Sigmoid colon (tissue), 6 donors: ENCODE measurements at regions not wholly inside any gene's neighbourhood (a gene's known extent, or its start where the extent isn't known, plus 50 kb on each side); places are given as distances from the start of the nearest gene placed in this dataset.

Experiments
- DNase-seq: peaks from one replicate; pipeline ENCODE4 v3.0.0-alpha.2; 2019
- H3K27ac ChIP-seq, 4 donors: fragments of 200-600 bp; sonication (generic); one replicate each; pipeline ENCODE4 v1.5.1; 2016 to 2019; ENCODE audit warnings: mild to moderate bottlenecking in 1 of 4
- H3K27me3 ChIP-seq, 3 donors: fragments of 200-600 bp; sonication (generic); one replicate each; pipeline ENCODE4 v1.5.1; 2019; ENCODE audit warnings: mild to moderate bottlenecking in 1 of 3
- H3K36me3 ChIP-seq, 4 donors: fragments of 200-600 bp; sonication (generic); one replicate each; pipeline ENCODE4 v1.5.1; 2016 to 2019
- H3K4me1 ChIP-seq, 4 donors: fragments of 200-600 bp; sonication (generic); one replicate each; pipeline ENCODE4 v1.5.1; 2017 to 2019
- H3K4me3 ChIP-seq, 4 donors: fragments of 200-600 bp; sonication (generic); one replicate each; pipeline ENCODE4 v1.5.1; 2017 to 2019; ENCODE audit warnings: mild to moderate bottlenecking in 2 of 4, moderate library complexity in 1 of 4
- H3K9me3 ChIP-seq, 4 donors: fragments of 200-600 bp in 3 of 4; sonication (generic) in 3 of 4; one replicate each; pipeline versions ENCODE4 v1.5.1 to v1.6.1; 2013 to 2019
- EP300 ChIP-seq, 4 donors: sonication (generic); formaldehyde crosslinking; IDR thresholded peaks; one replicate each; pipeline ENCODE4 v1.6.1; 2017; ENCODE audit warnings: antibody characterized with exemption in 4 of 4
- POLR2A ChIP-seq, 2 donors: fragments of 450-650 bp; IDR thresholded peaks; one replicate each; pipeline ENCODE4 v1.6.1; 2016; ENCODE audit warnings: antibody characterized with exemption in 2 of 2, mild to moderate bottlenecking in 2 of 2, moderate library complexity in 2 of 2
- POLR2AphosphoS5 ChIP-seq, 4 donors: sonication (generic); formaldehyde crosslinking; IDR thresholded peaks; one replicate each; pipeline ENCODE4 v1.6.1; 2017; ENCODE audit warnings: antibody characterized with exemption in 4 of 4
- WGBS, 2 donors: extraction: QIAGEN DNeasy Blood & Tissue Kit; methylation state at CpG; one replicate each; pipeline ENCODE4 v1.1.7; 2013; 5-methylcytosine and 5-hydroxymethylcytosine counted together
- intact Hi-C: fragments of 100-400 bp; cut with DNase I; formaldehyde crosslinking; loops from one replicate; pipeline ENCODE4 v1.15.1; 2023
- TF ChIP-seq, protein P1 (sequence below), 4 experiments: fragments of 450-650 bp in 3 of 4; fragments of 200-600 bp in 1 of 4; IDR thresholded peaks; one replicate each; pipeline ENCODE4 v1.5.1; 2016 to 2019; ENCODE audit warnings: antibody characterized with exemption in 4 of 4, mild to moderate bottlenecking in 3 of 4, moderate library complexity in 2 of 4
- donor health status: healthy with polysubstance abuse.
- donor health status: healthy.

DNA sequence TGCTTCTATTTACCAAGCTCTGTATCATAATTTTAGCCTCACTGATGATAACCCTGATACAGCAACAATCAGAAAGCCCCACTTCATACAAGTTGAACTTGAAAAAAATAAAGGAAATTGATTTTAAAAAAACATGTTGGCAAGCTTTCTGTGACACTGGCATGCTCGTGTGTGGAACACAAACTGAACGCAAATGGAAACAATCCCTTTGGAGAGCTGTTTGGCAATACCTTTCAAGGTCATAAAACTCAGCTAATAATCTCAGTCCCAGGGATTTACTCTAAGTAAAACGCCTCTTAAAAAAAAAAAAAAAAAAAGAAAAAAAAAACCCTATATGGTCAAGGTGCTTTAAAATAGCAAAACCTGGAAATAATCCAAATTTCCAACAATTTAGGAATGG lies 166.7 kb upstream of the BCL6 start:
- 29 to 57% methylated on average over 3 of the region's 3 CpGs for WGBS, 2 donors
- DNase-seq, result no peak
- H3K4me1 ChIP-seq, result peaks cover 0 to 45% (median 42%) of the 10 kb centered on the region in 4 donors
- H3K27ac ChIP-seq, result peak overlapping the region in 2 of 4 donors; percentile 65 to 73
- H3K4me3 ChIP-seq, result no peak overlapping the region
- TF ChIP-seq EP300 (IDR thresholded peaks at IDR 0.05) (no peak), POLR2AphosphoS5 (IDR thresholded peaks at IDR 0.05) (peak in 2 of 4 donors; percentile 18 to 31)
- H3K9me3 ChIP-seq, result no peaks in the 10 kb centered on the region
- intact Hi-C loops, result loop anchor here (5.0 to 10.0 kb wide), 4 partner anchors 127 to 243 kb away; partner anchors contain the start of gene LPP
- no peaks in the 10 kb centered on the region for H3K27me3 ChIP-seq
- no peaks in the 10 kb centered on the region for H3K36me3 ChIP-seq

DNA sequence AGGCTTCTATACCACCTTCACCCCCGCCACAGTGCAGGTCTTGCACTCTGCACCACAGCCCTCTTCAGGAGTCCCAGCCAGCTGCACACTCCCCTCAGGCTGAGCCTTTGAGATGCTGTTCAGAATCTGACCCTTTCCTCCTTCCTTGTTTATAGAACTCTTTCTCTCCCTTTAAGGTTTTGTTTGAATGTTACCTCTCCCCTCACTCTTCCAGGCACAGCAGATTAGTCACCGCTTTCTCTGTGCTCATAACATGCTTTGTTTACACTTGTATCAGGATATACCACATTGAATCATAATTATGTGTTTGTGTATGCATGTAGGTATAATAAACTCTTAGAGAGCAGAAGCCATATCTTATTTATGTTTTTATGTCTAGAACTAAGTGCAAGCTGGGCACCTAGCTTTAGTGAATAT lies 168.4 kb upstream of the BCL6 start:
- peaks cover 0 to 47% (median 42%) of the 10 kb centered on the region in 4 donors for H3K4me1 ChIP-seq
- no peak for TF ChIP-seq EP300 (IDR thresholded peaks at IDR 0.05)
- TF ChIP-seq, protein P1, sequence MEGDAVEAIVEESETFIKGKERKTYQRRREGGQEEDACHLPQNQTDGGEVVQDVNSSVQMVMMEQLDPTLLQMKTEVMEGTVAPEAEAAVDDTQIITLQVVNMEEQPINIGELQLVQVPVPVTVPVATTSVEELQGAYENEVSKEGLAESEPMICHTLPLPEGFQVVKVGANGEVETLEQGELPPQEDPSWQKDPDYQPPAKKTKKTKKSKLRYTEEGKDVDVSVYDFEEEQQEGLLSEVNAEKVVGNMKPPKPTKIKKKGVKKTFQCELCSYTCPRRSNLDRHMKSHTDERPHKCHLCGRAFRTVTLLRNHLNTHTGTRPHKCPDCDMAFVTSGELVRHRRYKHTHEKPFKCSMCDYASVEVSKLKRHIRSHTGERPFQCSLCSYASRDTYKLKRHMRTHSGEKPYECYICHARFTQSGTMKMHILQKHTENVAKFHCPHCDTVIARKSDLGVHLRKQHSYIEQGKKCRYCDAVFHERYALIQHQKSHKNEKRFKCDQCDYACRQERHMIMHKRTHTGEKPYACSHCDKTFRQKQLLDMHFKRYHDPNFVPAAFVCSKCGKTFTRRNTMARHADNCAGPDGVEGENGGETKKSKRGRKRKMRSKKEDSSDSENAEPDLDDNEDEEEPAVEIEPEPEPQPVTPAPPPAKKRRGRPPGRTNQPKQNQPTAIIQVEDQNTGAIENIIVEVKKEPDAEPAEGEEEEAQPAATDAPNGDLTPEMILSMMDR (IDR thresholded peaks at IDR 0.05), result no peak
- TF ChIP-seq POLR2AphosphoS5 (IDR thresholded peaks at IDR 0.05), result no peak
- no peak for TF ChIP-seq POLR2A (IDR thresholded peaks at IDR 0.05)
- H3K27me3 ChIP-seq, result no peaks in the 10 kb centered on the region
- no peaks in the 10 kb centered on the region for H3K9me3 ChIP-seq
- intact Hi-C loops, result loop anchor here (5.0 to 10.0 kb wide), 4 partner anchors 129 to 241 kb away; partner anchors contain the start of gene LPP
- H3K36me3 ChIP-seq, result no peaks in the 10 kb centered on the region
- no peak for DNase-seq
- H3K4me3 ChIP-seq, result no peak overlapping the region
- peak overlapping the region; percentile 13 to 73 (median 53) for H3K27ac ChIP-seq
- WGBS, 2 donors, result 36 to 68% methylated on average over 2 of the region's 2 CpGs

DNA sequence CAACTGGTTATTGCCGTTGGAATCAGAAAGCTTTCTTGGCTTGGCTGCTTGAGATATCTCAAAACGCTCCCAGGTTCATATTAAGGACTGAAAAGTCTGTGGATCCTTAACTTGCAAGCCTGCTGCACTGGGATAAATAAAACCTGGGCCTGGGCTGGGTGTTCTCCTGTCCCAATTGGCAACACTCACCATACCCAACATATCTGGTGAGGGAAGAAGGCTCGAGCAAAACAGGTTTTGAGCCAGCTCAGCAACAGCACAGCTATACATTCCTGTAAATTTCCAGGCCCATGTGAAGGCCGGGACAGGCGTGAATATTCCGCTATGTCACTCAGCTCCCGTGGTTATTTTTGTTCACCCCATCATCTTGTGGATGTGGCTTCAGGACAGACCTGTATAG lies 169.0 kb upstream of the BCL6 start:
- Histone ChIP-seq H3K36me3 (no peaks in the 10 kb centered on the region), H3K4me3 (no peak overlapping the region), H3K27me3 (no peaks in the 10 kb centered on the region), H3K27ac (peak overlapping the region in 3 of 4 donors; percentile 41 to 73 (median 65)), H3K9me3 (no peaks in the 10 kb centered on the region), H3K4me1 (peaks cover 0 to 47% (median 42%) of the 10 kb centered on the region in 4 donors)
- TF ChIP-seq EP300 (IDR thresholded peaks at IDR 0.05), result peak in 1 of 4 donors; percentile 9
- TF ChIP-seq POLR2AphosphoS5 (IDR thresholded peaks at IDR 0.05), result peak in 1 of 4 donors; percentile 8
- TF ChIP-seq, protein P1 (IDR thresholded peaks at IDR 0.05), result no peak
- intact Hi-C loops, result loop anchor here (5.0 to 10.0 kb wide), 4 partner anchors 129 to 241 kb away; partner anchors contain the start of gene LPP
- DNase-seq, result peak; percentile 72
- WGBS, 2 donors, result 58 to 74% methylated on average over 7 of the region's 7 CpGs

DNA sequence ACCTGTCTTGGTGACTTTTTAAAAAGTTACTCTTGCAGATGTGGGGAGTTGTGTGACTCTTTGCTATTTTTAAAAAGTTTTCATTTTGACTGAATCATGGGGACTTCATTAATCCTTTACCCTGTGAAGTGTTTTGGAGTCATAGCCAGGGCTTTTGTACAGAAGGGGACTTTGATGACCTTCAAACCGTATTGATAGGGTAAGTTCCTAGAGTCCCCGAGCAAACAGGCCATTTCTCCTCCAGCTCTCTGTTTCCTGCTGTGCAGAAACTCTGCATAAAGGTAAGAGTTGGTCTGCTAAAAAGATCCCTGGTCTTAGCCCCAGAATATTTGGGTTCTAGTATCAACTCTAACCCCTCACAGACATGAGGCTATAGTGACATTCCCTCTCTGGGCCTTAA lies 170.8 kb upstream of the BCL6 start:
- intact Hi-C loops, result loop anchor here (5.0 to 10.0 kb wide), 4 partner anchors 121 to 1041 kb away; partner anchors contain the start of gene LPP
- WGBS, 2 donors, result 80 to 84% methylated on average over 2 of the region's 2 CpGs
- H3K4me3 ChIP-seq, result no peak overlapping the region
- H3K27ac ChIP-seq, result no peak overlapping the region
- DNase-seq, result no peak
- H3K36me3 ChIP-seq, result no peaks in the 10 kb centered on the region
- H3K4me1 ChIP-seq, result peaks cover 0 to 52% (median 47%) of the 10 kb centered on the region in 4 donors
- no peaks in the 10 kb centered on the region for H3K9me3 ChIP-seq
- TF ChIP-seq POLR2AphosphoS5 (IDR thresholded peaks at IDR 0.05), result no peak
- TF ChIP-seq, protein P1 (IDR thresholded peaks at IDR 0.05), result no peak
- TF ChIP-seq EP300 (IDR thresholded peaks at IDR 0.05), result no peak
- no peak for TF ChIP-seq POLR2A (IDR thresholded peaks at IDR 0.05)
- no peaks in the 10 kb centered on the region for H3K27me3 ChIP-seq

DNA sequence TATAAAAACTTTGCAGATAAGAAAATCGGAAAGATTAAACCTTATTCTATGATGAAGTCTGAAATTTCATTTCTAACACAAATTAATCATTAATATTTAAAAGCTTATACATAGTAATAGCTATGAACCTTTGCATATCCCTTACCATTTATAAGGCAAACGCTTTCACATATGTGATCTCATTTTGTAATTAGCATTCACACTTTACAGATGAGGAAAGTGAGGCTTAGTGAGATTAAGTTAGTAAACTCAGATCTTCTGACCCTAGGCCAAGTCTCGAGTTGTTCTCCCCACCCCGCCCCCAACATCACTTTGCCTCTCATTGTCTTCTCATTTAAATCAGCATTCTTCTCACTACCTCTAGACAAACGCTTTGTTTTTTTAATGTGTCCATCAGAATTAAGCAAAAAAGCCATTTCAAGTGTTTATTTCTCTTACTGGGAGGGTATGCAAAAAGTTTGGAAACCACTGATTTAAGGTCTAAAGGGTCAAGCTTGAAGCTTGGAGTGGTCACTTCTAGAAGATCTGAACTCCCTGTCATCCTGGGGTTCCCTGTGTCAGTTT lies 172.9 kb upstream of the BCL6 start:
- intact Hi-C loops, result loop anchor here (5.0 to 10.0 kb wide), 4 partner anchors 119 to 1039 kb away; partner anchors contain the start of gene LPP
- Histone ChIP-seq H3K4me1 (peaks cover 0 to 38% (median 36%) of the 10 kb centered on the region in 4 donors), H3K27ac (no peak overlapping the region), H3K4me3 (no peak overlapping the region), H3K27me3 (no peaks in the 10 kb centered on the region), H3K36me3 (no peaks in the 10 kb centered on the region), H3K9me3 (no peaks in the 10 kb centered on the region)
- 65 to 66% methylated on average over 5 of the region's 5 CpGs for WGBS, 2 donors
- TF ChIP-seq POLR2AphosphoS5 (IDR thresholded peaks at IDR 0.05) (no peak), POLR2A (IDR thresholded peaks at IDR 0.05) (no peak)
- TF ChIP-seq, protein P1 (IDR thresholded peaks at IDR 0.05), result no peak
- no peak for DNase-seq
